GM19372 (cell line): ENCODE measurements at regions not wholly inside any gene's neighbourhood (a gene's known extent, or its start where the extent isn't known, plus 50 kb on each side); places are given as distances from the start of the nearest gene placed in this dataset.

Experiments
- ATAC-seq: cut with Tn5 transposase; IDR thresholded peaks from one replicate; pipeline ENCODE4 v1.9.1; 2021; ENCODE audit warnings: mild to moderate bottlenecking, low read depth, moderate library complexity; ENCODE audit not compliant: unreplicated experiment

DNA sequence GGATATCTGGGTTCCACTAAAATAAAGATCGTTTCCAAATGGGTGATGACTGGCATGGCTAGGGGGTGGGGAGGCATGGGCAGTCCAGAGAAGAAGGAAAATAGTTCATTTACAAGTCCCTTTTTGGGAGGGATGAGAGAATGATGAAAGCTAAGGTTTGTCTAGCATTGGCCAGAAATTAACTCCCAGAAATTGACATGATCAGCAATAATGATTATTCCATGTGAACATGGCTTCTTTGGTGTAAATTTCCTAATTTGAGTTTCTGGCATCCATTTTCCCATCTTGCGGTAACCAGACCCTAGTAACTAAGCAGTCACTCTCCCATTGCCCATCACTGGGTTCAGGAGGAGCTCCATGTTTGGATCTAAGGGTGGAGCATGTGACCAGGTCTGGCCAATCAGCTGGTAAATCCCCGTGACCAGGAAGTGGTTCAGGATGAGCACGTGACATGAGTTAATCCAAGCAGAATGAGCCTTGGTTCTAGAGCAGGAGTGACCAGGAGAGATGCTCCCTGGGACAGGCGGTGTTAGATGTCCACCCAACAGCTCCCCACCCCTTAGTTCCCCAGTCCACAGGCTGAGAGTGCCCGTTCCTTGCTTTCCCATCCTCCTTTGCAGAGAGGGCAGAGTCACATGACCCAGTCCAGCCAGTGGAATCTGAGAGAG, 512.7 kb downstream of the PREX1 start:
- ATAC-seq = no peak

GRCh38 chr20:48313324-48313723, 514.5 kb downstream of the PREX1 start:
- no peak for ATAC-seq

DNA sequence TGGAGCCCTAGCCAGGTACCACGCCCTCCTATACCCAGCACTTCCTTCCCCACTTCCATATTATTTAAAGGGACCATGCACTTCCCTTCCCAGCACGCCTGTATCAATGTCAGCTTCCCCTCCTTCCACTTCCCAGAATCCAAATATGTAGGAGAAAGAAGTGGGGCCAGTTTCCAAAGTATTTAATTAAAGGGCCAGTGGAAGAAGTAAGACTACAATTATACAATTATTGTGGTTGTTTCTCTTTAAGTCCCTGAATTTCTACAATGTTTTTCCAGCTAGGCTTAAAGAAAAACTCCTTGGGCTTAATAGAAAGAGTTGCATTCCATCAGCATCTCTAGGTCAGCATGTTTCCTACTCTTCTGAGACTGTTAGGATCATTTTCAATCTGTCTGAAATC, 515.8 kb downstream of the PREX1 start:
- no peak for ATAC-seq

DNA sequence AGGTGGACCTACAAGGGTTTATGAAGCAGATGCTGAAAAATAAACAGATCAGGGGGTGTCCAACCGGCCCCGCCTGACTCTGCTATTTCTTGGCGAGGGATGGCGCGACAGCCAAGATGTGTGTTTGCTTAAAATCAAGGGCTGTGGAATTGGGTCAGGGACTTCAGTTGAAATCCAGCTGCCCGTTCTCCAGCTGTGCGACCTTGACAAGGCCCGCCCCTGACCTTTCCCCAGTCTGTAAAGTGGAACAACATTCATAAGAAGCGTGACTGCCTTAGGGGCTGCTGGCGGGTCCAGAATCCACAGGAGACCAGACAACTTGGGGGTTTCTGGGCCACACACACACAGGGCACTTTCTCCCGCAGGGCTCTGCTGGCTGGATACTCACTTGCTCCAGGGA, 517.5 kb downstream of the PREX1 start:
- ATAC-seq = no peak

- ATAC-seq = no peak
These were observed 518.5 kb downstream of the PREX1 start for GRCh38 chr20:48309293-48309692.

GRCh38 chr20:48308882-48309281, 518.9 kb downstream of the PREX1 start:
- no peak for ATAC-seq

DNA sequence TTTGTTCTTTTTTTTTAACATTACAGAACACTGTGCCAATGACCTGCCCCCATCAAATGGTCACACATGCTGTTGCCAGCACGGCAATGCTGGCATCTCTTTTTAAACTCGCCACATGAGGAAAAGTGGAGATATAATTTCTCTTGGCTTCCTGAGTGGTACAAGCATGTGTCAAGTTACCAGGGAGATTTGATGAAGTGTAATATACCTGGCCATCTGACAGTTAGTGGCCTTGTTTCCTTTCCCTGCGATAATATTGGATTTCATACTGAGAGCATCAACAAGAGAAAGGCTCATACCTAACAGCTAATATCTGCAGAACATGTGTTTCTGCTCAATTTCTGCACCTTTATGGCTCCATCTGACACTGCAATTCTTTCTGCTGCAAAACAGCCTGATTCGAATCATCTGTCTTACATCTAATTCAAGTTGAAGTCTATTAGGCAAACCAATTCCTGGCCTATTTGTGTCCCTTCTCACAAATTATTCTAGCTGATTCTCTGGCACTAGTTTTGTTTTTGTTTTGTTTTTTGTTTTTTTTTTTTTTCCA, 519.5 kb downstream of the PREX1 start:
- ATAC-seq = no peak

DNA sequence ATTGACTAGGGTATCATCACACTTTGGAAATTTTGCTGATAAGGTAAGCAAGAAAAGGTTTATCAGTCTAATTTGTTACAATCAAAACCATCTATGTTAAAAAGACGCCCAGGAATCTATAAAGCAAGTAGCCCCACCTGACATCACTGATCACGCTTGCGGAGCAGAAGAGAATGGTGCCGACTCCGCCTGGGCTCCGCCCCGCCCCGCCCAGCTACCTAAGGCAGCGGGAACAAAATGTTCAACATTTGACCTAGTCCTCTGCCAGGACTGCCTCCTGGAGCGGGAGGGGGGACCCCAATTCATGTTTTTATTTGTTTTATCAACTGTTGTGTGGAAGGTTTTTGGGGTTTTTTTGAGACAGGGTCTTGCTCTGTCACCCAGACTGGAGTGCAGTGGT, 520.5 kb downstream of the PREX1 start:
- no peak for ATAC-seq

DNA sequence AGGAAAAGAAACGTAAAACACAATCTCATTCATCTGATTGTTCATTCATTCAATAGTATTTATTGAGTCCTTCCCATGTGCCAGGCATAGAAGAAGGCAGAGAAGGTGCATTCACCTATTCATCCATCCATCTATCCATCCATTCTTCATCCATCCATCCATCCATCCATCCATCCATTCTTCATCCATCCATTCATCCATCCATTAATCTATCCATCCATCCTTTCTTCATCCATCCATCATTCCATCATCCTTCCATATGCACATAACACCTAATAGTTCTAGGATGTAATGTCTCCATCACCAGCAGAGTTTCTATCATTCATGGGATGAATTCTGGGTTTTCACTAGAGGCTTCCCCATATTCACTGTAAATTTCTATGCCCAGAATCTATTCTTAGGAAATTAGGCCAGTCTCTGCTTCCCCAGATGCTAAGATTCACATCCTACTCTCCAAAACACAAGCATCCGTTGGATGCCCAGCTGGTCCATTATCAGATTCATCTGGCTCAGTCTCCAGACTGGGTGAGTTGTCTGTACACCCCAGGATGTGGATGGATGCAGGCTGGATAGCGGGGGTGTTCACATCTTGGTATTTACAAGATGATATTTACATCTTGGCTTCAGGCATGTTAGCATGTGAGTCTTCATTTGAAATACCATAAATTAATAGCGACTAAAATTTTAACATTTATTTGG, 517.7 kb upstream of the SULF2 start:
- no peak for ATAC-seq

DNA sequence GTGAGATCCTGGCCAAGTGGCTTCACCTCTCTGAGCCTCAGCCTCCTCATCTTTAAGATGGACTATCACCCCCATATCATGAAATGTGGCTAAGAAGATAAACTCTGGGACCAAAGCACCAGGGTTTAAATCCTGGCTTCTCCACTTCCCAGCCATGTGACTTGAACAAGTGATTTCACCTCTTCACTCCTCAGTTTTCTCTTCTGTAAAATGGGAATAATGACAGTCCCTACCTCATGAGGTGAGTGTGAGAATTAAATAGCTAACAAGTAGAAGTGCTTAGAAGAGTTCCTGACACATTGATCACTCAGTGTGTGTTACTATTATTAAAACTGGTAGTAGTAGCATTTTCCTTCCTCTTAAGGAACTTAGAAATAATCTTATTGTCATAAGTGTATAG, 516.9 kb upstream of the SULF2 start:
- ATAC-seq = no peak

DNA sequence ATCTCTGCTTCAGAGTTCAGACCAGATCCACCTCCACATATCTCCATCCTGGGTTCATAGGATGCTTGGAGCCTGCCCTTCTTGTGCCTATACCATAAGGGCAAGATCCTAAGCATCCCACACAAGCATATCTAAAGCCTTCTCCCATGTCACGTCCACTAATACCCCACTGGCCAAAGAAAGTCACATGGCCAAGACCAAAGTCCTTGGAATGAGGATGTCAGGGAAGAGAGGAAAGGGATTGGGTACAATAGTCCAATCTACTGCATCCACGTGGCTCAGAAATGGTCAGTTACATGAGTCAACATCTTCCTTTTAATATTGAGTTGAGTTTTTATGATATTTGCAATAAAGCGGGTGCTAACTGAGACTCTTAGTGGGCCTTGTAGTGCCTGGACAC, 515.9 kb upstream of the SULF2 start:
- ATAC-seq = no peak

GRCh38 chr20:48300529-48300928, 515.2 kb upstream of the SULF2 start:
- ATAC-seq = no peak

- no peak for ATAC-seq
These were observed 513.7 kb upstream of the SULF2 start for GRCh38 chr20:48298851-48299484.

GRCh38 chr20:48298433-48298832, 513.2 kb upstream of the SULF2 start:
- ATAC-seq = no peak

DNA sequence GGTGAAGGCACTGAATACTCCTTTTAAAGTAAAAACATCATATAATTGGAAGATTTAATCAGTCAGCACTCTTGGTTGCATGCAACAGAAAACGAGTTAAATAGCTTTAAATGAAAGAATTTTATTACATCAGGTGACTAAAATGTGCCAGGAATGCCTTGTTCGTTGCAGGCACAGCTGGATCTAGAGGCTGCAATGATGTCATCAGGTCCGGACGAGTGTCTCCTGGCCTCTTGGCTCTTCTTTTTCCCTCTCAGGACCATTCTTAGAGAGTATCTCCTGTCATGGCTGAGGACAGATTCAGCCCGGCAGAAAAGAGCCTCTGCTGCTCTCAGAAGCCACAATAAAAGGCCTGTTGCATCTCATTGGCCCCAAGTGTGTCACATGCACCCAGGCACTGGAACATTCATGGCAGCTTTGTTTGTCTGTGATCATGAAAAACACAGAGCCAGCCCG, 510.7 kb upstream of the SULF2 start:
- no peak for ATAC-seq

GRCh38 chr20:48295445-48295903, 510.2 kb upstream of the SULF2 start:
- no peak for ATAC-seq

GRCh38 chr20:48294942-48295341, 509.7 kb upstream of the SULF2 start:
- no peak for ATAC-seq

- ATAC-seq = no peak
These were observed 508.9 kb upstream of the SULF2 start for GRCh38 chr20:48294196-48294595.

GRCh38 chr20:48293671-48294070, 508.4 kb upstream of the SULF2 start:
- ATAC-seq = no peak

GRCh38 chr20:48292806-48293205, 507.5 kb upstream of the SULF2 start:
- no peak for ATAC-seq

- ATAC-seq = no peak
These were observed 506.6 kb upstream of the SULF2 start for GRCh38 chr20:48291896-48292295.
